GM12864 (cell line): ENCODE measurements at regions not wholly inside any gene's neighbourhood (a gene's known extent, or its start where the extent isn't known, plus 50 kb on each side); places are given as distances from the start of the nearest gene placed in this dataset.

ENCODE experiments used
- DNase-seq: peaks from one replicate; pipeline ENCODE4 v3.0.0-alpha.2; 2011; ENCODE audit warnings: low read depth
- H3K4me3 ChIP-seq: 2 replicates; pipeline ENCODE4 v1.5.1; 2011; ENCODE audit warnings: mild to moderate bottlenecking, low read depth, low read length, control low read depth
- TF ChIP-seq, protein P1 (sequence below): IDR thresholded peaks from 2 replicates; pipeline ENCODE4 v1.5.1; 2011; ENCODE audit warnings: low read depth, mild to moderate bottlenecking, moderate library complexity, low read length, control low read depth, inconsistent platforms; ENCODE audit errors: missing control alignments

DNA sequence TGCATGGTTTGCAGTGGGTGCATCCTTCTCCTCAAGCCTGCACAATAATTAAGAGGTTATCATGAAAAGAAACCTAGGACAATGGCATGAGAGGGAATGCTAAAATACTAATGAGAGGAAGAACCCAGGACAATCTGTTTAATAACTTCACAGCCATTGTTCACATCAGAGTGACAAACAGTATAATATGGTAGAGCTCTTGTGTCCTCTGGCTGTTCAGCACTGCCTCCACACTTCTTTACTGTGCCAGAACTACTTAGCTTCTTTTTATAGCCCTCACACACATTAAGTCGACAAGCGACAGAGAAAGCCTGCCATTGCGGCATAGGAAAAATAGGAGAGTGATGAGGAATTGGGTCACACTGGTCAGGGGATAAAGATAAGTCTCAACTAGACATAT, 65.0 kb upstream of the MEIS2 start:
- TF ChIP-seq, protein P1, sequence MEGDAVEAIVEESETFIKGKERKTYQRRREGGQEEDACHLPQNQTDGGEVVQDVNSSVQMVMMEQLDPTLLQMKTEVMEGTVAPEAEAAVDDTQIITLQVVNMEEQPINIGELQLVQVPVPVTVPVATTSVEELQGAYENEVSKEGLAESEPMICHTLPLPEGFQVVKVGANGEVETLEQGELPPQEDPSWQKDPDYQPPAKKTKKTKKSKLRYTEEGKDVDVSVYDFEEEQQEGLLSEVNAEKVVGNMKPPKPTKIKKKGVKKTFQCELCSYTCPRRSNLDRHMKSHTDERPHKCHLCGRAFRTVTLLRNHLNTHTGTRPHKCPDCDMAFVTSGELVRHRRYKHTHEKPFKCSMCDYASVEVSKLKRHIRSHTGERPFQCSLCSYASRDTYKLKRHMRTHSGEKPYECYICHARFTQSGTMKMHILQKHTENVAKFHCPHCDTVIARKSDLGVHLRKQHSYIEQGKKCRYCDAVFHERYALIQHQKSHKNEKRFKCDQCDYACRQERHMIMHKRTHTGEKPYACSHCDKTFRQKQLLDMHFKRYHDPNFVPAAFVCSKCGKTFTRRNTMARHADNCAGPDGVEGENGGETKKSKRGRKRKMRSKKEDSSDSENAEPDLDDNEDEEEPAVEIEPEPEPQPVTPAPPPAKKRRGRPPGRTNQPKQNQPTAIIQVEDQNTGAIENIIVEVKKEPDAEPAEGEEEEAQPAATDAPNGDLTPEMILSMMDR = no peak
- no peak for DNase-seq
- no peak overlapping the region for H3K4me3 ChIP-seq

DNA sequence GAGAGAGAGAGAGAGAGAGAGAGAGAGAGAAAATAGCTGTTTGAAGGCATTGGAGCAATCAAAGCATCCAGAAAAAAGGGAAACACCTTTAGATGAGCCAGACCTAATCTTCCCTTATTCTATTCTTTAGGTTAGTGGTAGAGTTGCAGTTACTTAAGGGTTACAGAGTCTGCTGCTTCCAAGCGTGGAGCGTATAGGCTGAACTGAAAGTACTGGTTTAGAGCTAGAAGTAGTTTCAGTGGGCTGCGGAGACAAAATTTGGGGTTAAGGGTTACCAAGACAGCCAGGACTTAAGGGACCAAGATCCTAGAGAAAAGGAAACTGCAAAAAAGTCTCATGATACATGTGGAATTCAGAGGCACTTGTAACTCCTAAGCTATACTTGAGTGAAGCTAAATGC, 66.1 kb upstream of the MEIS2 start:
- no peak for DNase-seq
- TF ChIP-seq, protein P1 = no peak
- no peak overlapping the region for H3K4me3 ChIP-seq

DNA sequence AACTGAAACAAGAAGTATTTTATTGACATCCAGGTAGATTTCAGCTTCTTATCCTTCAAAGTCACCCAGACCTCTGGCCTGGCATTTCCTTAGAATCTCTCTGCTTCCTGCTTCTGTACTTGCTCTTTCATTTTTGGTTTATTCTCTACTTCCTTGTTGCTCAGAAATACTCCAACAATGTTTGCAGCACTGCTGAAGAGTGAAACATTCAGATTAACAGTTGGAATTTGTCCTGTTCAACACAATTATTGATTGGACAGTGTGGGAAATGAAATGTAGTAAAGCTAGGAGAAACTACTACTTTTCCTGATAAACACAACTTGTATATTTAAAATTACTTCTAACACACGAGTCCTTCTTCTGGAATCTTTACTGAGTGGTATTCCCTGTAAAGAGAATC, 81.0 kb upstream of the MEIS2 start:
- H3K4me3 ChIP-seq = no peak overlapping the region
- no peak for DNase-seq
- TF ChIP-seq, protein P1 = no peak

DNA sequence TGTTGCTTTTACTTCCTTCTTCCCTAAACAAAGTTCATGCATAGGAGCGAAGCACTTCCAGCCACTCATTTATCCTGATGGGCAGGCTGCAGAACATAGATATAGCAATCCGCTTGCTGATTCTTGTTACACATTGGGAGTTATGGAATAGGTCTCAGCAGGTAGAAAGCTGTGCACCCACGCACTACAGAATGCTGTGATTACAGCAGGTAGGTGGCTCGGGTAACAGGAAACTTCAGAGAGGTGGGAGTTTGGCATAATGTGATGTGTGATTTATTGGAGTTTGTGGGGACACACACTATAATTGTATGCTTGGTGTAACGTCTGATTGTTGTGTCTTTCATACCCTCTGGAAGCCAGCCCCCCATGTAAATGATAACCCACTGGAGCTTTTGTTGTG, 99.2 kb upstream of the MEIS2 start:
- TF ChIP-seq, protein P1 = no peak
- DNase-seq = no peak
- H3K4me3 ChIP-seq = no peak overlapping the region

DNA sequence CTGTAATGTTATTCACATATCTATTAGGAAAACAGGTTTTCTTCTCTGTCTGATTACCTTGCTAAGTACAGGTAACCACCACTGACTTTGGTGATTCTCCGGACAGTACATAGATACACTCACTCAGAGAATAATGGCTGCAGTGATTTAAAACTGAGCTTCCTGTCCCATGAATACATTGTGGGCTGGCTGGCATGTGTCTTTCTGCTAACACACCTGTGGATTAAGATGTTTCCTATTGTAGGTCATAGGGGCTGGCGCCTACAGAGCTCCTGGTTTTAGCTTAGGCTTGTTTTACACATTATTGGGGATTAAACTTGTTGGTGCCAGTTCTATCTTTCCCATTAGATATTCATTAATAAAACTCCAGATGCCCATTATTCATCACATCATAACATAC, 102.7 kb upstream of the MEIS2 start:
- DNase-seq = no peak
- TF ChIP-seq, protein P1 = no peak
- no peak overlapping the region for H3K4me3 ChIP-seq

DNA sequence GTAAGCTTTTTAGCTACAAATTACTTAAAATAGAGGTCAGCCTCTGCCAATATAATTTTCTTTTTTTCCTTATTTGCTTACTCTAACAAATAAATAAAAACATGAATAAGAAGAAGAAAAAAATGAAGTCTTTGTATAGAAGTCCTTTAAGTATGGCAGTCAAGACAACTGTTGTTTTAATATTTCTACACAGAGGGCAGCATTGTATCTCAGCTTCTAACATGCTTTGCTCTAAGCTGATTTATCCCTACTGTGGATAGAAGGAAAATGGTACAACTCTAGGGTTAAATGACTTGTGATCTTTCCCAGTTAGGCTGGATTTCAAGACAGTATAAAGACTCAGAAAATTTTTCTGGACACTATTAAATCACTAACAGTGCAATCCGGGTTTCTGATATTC, 104.3 kb upstream of the MEIS2 start:
- TF ChIP-seq, protein P1 = no peak
- H3K4me3 ChIP-seq = no peak overlapping the region
- no peak for DNase-seq

DNA sequence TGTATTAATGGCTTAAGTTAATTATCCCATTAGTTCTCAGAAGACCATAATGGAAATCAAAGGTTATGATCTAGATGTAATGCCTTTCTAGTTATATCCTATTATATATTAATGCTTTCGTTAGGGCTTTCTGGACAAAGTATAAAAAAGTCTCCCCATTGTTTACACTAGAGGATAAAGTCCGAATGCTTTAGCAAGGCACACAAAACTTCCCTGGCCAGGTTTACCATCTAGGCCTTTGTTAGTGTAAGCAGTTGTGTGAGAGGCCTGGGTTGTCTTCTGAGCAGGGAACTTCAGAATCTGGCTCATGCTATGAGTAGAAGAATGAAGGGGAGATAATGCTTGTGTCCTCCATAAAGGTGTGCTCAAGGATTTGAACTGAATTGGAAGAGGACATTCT, 106.3 kb upstream of the MEIS2 start:
- DNase-seq = no peak
- H3K4me3 ChIP-seq = no peak overlapping the region
- TF ChIP-seq, protein P1 = no peak
